ENCODE measurements at regions not wholly inside any gene's neighbourhood (a gene's known extent, or its start where the extent isn't known, plus 50 kb on each side); places are given as distances from the start of the nearest gene placed in this dataset.

GRCh38 chr5:68438876-68439275 lies 223.3 kb downstream of the PIK3R1 start:
- no peaks in the 10 kb centered on the region for H3K27me3 ChIP-seq (ENCODE audit: insufficient read depth, low read length, poor library complexity)

GRCh38 chr5:68440245-68440644 lies 224.7 kb downstream of the PIK3R1 start:
- ATAC-seq (ENCODE audit: insufficient read depth, low read depth) (no peak), DNase-seq (no peak)
- Histone ChIP-seq H3K9me3 (ENCODE audit: insufficient read depth, low read length, severe bottlenecking) (no peaks in the 10 kb centered on the region), H3K4me1 (ENCODE audit: insufficient read depth, low read length) (peaks cover 24% of the 10 kb centered on the region), H3K27me3 (ENCODE audit: insufficient read depth, low read length, poor library complexity) (no peaks in the 10 kb centered on the region), H3K79me2 (ENCODE audit: insufficient read depth, low read length) (no peaks in the 10 kb centered on the region), H2AFZ (ENCODE audit: low read depth, low read length) (no peak overlapping the region), H3K4me3 (ENCODE audit: low read depth in 1 of 2, low read length in 2 of 2) (no peak overlapping the region), H3K4me2 (ENCODE audit: insufficient read depth, low read length) (no peak overlapping the region), H3K9ac (ENCODE audit: low read depth, low read length) (no peak overlapping the region), H4K20me1 (ENCODE audit: insufficient read depth, low read length) (no peaks in the 10 kb centered on the region), H3K36me3 (ENCODE audit: insufficient read depth, low read length) (no peaks in the 10 kb centered on the region), H3K27ac (ENCODE audit: low read length) (no peak overlapping the region)
- TF ChIP-seq EZH2 (IDR thresholded peaks at IDR 0.05; ENCODE audit: borderline replicate concordance, low read depth, low read length, severe bottlenecking): no peak

More at GRCh38 chr5:68438876-68439275, 223.3 kb downstream of the PIK3R1 start:
- H3K4me2 ChIP-seq (ENCODE audit: insufficient read depth, low read length): no peak overlapping the region
- TF ChIP-seq CTCF (IDR thresholded peaks at IDR 0.05; ENCODE audit: borderline replicate concordance, extremely low read depth, low read length, poor library complexity, severe bottlenecking) (no peak), EZH2 (IDR thresholded peaks at IDR 0.05; ENCODE audit: borderline replicate concordance, low read depth, low read length, severe bottlenecking) (no peak)
- H3K4me3 ChIP-seq (ENCODE audit: low read depth in 1 of 2, low read length in 2 of 2): no peak overlapping the region
- H3K9me3 ChIP-seq (ENCODE audit: insufficient read depth, low read length, severe bottlenecking): no peaks in the 10 kb centered on the region
- H4K20me1 ChIP-seq (ENCODE audit: insufficient read depth, low read length): no peaks in the 10 kb centered on the region
- H3K79me2 ChIP-seq (ENCODE audit: insufficient read depth, low read length): no peaks in the 10 kb centered on the region
- H3K27ac ChIP-seq (ENCODE audit: low read length): no peak overlapping the region
- ATAC-seq (ENCODE audit: insufficient read depth, low read depth) (no peak), DNase-seq (no peak)
- H3K36me3 ChIP-seq (ENCODE audit: insufficient read depth, low read length): no peaks in the 10 kb centered on the region
- peaks cover 38% of the 10 kb centered on the region for H3K4me1 ChIP-seq (ENCODE audit: insufficient read depth, low read length)
- no peak overlapping the region for H2AFZ ChIP-seq (ENCODE audit: low read depth, low read length)
- no peak overlapping the region for H3K9ac ChIP-seq (ENCODE audit: low read depth, low read length)

DNA sequence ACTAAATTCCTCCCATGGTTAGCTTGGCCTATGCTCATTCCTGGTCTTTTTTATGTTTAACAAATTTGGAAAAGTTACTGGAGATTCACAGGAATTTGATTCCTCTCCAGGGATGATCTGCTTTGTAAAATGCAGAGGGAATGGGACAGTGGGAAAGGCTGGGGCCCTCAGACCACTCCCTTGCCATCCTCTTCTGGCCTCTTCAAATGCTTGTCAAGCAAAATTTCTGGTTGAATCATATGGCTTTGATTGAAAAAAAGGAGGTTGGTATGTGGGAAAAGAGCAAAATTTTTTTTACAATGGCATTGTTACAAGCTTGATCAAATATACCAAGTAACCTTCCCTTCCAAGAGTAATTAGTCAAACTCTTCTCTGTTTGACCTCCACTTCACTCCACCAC lies 225.1 kb downstream of the PIK3R1 start:
- H3K79me2 ChIP-seq (ENCODE audit: insufficient read depth, low read length): no peaks in the 10 kb centered on the region
- H4K20me1 ChIP-seq (ENCODE audit: insufficient read depth, low read length): no peaks in the 10 kb centered on the region
- peak overlapping the region; percentile 71 for H3K27ac ChIP-seq (ENCODE audit: low read length)
- H2AFZ ChIP-seq (ENCODE audit: low read depth, low read length): no peak overlapping the region
- H3K4me1 ChIP-seq (ENCODE audit: insufficient read depth, low read length): peaks cover 20% of the 10 kb centered on the region
- H3K4me3 ChIP-seq (ENCODE audit: low read depth in 1 of 2, low read length in 2 of 2): no peak overlapping the region
- TF ChIP-seq EZH2 (IDR thresholded peaks at IDR 0.05; ENCODE audit: borderline replicate concordance, low read depth, low read length, severe bottlenecking) (no peak), CTCF (IDR thresholded peaks at IDR 0.05; ENCODE audit: borderline replicate concordance, extremely low read depth, low read length, poor library complexity, severe bottlenecking) (no peak)
- DNase-seq: no peak
- no peaks in the 10 kb centered on the region for H3K9me3 ChIP-seq (ENCODE audit: insufficient read depth, low read length, severe bottlenecking)
- H3K36me3 ChIP-seq (ENCODE audit: insufficient read depth, low read length): no peaks in the 10 kb centered on the region
- no peak overlapping the region for H3K9ac ChIP-seq (ENCODE audit: low read depth, low read length)
- H3K4me2 ChIP-seq (ENCODE audit: insufficient read depth, low read length): 0 out of 2 replicates have a peak overlapping the region, but pooled peaks have one; percentile 14
- H3K27me3 ChIP-seq (ENCODE audit: insufficient read depth, low read length, poor library complexity): no peaks in the 10 kb centered on the region
- no peak for ATAC-seq (ENCODE audit: insufficient read depth, low read depth)

- Histone ChIP-seq H2AFZ (ENCODE audit: low read depth, low read length) (peak overlapping the region; percentile 61), H3K4me1 (ENCODE audit: insufficient read depth, low read length) (peaks cover 20% of the 10 kb centered on the region), H3K4me3 (ENCODE audit: low read depth in 1 of 2, low read length in 2 of 2) (no peak overlapping the region), H3K36me3 (ENCODE audit: insufficient read depth, low read length) (no peaks in the 10 kb centered on the region), H3K27me3 (ENCODE audit: insufficient read depth, low read length, poor library complexity) (no peaks in the 10 kb centered on the region), H3K9me3 (ENCODE audit: insufficient read depth, low read length, severe bottlenecking) (no peaks in the 10 kb centered on the region), H3K9ac (ENCODE audit: low read depth, low read length) (no peak overlapping the region; the same call in 1 of the 2 replicates), H4K20me1 (ENCODE audit: insufficient read depth, low read length) (no peaks in the 10 kb centered on the region), H3K27ac (ENCODE audit: low read length) (peak overlapping the region; percentile 71), H3K79me2 (ENCODE audit: insufficient read depth, low read length) (no peaks in the 10 kb centered on the region), H3K4me2 (ENCODE audit: insufficient read depth, low read length) (peak overlapping the region; percentile 42; the same call in 1 of the 2 replicates)
- TF ChIP-seq EZH2 (IDR thresholded peaks at IDR 0.05; ENCODE audit: borderline replicate concordance, low read depth, low read length, severe bottlenecking) (no peak), CTCF (IDR thresholded peaks at IDR 0.05; ENCODE audit: borderline replicate concordance, extremely low read depth, low read length, poor library complexity, severe bottlenecking) (no peak)
- DNase-seq: peak; percentile 67
- ATAC-seq (ENCODE audit: insufficient read depth, low read depth): peak; percentile 95
Observed at GRCh38 chr5:68441309-68442073, 225.9 kb downstream of the PIK3R1 start.

Data from DND-41 (cell line).